ENCODE measurements at regions not wholly inside any gene's neighbourhood (a gene's known extent, or its start where the extent isn't known, plus 50 kb on each side); places are given as distances from the start of the nearest gene placed in this dataset.
A peak's percentile ranks its signal among the peaks of the same experiment; 100 is the strongest.

DNA sequence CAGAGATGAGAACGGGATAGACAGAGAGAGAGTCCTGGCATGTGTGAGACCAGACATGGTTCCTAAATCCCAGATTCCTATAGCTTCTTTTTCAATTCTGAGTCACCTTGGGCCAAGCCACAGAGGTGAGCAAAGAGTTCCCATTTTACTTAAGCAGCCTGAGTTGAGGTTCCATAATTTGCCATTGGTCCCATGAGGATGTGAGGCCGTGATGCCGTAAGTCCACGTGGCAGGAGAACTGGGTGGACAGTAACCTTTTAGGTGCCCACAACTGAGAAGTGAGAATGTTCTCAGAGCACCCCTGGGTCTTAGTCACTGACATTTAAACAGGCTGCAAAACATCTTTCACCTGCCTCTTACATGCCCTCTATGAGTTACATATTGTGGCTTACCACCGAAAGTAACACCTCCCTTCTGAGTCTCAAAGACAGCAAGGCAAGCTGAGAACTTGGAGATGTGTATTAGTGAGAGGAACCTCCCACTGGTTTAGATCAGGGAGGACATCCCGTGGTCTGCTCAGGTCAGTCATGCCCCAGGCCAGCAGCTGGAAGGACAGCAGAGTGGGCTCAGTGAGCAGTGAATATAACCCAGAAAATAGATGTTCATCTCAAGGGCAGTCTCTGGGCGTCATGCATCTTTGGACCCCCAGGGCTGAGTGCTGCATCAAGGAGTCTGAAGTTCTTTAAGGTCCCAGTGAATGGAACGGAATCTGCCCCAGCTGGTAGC lies 127.9 kb upstream of the LGALSL start:
- no peak for TF ChIP-seq CTCF (IDR thresholded peaks at IDR 0.05)
- Histone ChIP-seq H3K9me3 (no peaks in the 10 kb centered on the region), H3K36me3 (no peaks in the 10 kb centered on the region), H3K4me1 (ENCODE audit: control insufficient read depth in 1 of 2, low read depth in 2 of 2) (peaks cover 8 to 34% of the 10 kb centered on the region in 2 donors), H3K4me3 (no peak overlapping the region), H3K27me3 (replicated peaks; ENCODE audit: insufficient read depth) (no peaks in the 10 kb centered on the region), H3K27ac (no peak overlapping the region)
- DNase-seq (ENCODE audit: low spot score): no peak
- ATAC-seq (ENCODE audit: insufficient number of reproducible peaks, low FRiP score, low read depth): no peak

DNA sequence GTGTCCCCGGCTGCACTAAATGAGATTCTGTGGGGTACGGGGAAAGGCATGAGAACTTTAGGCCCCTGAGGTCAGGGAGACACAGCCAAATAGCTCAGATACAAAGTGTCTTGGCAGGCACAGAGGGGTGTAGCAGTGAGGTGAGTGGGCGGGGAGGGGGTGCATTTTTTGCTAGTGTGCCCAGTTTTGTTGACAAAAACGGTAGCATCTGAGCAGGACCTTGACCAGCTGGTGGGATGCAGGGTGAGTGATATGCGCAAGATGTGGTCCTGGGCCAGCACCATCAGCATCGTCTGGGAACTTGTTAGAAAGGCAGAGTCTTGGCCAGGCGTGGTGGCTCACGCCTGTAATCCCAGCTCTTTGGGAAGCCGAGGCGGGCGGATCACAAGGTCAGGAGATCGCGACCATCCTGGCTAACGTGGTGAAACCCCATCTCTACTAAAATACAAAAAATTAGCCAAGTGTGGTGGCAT lies 127.3 kb upstream of the LGALSL start:
- H3K4me3 ChIP-seq: no peak overlapping the region
- no peak for TF ChIP-seq CTCF (IDR thresholded peaks at IDR 0.05)
- no peaks in the 10 kb centered on the region for H3K9me3 ChIP-seq
- no peak for DNase-seq (ENCODE audit: low spot score)
- H3K27ac ChIP-seq: no peak overlapping the region
- no peak for ATAC-seq (ENCODE audit: insufficient number of reproducible peaks, low FRiP score, low read depth)
- no peaks in the 10 kb centered on the region for H3K27me3 ChIP-seq (replicated peaks; ENCODE audit: insufficient read depth)
- peaks cover 14 to 40% of the 10 kb centered on the region in 2 donors for H3K4me1 ChIP-seq (ENCODE audit: control insufficient read depth in 1 of 2, low read depth in 2 of 2)
- no peaks in the 10 kb centered on the region for H3K36me3 ChIP-seq

GRCh38 chr2:64327129-64327509 lies 126.8 kb upstream of the LGALSL start:
- DNase-seq (ENCODE audit: low spot score) (no peak), ATAC-seq (ENCODE audit: insufficient number of reproducible peaks, low FRiP score, low read depth) (no peak)
- H3K4me1 ChIP-seq (ENCODE audit: control insufficient read depth in 1 of 2, low read depth in 2 of 2): peaks cover 19 to 45% of the 10 kb centered on the region in 2 donors
- peak overlapping the region; percentile 34 for H3K4me3 ChIP-seq
- H3K27ac ChIP-seq: no peak overlapping the region
- H3K27me3 ChIP-seq (replicated peaks; ENCODE audit: insufficient read depth): no peaks in the 10 kb centered on the region
- H3K36me3 ChIP-seq: no peaks in the 10 kb centered on the region
- H3K9me3 ChIP-seq: no peaks in the 10 kb centered on the region
- TF ChIP-seq CTCF (IDR thresholded peaks at IDR 0.05): no peak

GRCh38 chr2:64327510-64328414 lies 126.2 kb upstream of the LGALSL start:
- H3K27ac ChIP-seq: peak overlapping the region; percentile 14 to 41
- ATAC-seq (ENCODE audit: insufficient number of reproducible peaks, low FRiP score, low read depth) (no peak), DNase-seq (ENCODE audit: low spot score) (no peak)

More at GRCh38 chr2:64327510-64328414, 126.2 kb upstream of the LGALSL start:
- Histone ChIP-seq H3K4me1 (ENCODE audit: control insufficient read depth in 1 of 2, low read depth in 2 of 2) (peaks cover 19 to 51% of the 10 kb centered on the region in 2 donors), H3K27me3 (replicated peaks; ENCODE audit: insufficient read depth) (no peaks in the 10 kb centered on the region), H3K9me3 (no peaks in the 10 kb centered on the region), H3K36me3 (no peaks in the 10 kb centered on the region), H3K4me3 (peak overlapping the region; percentile 34)
- peak; percentile 53 for TF ChIP-seq CTCF (IDR thresholded peaks at IDR 0.05)
